Loucy (cell line): ENCODE measurements at regions not wholly inside any gene's neighbourhood (a gene's known extent, or its start where the extent isn't known, plus 50 kb on each side); places are given as distances from the start of the nearest gene placed in this dataset.

Experiments used
- H2AFZ ChIP-seq: fragments of 200-600 bp; sonication (generic); 2 replicates; pipeline ENCODE4 v1.6.0; 2016; ENCODE audit warnings: antibody characterized with exemption, mild to moderate bottlenecking, low read length, moderate library complexity
- H3F3A ChIP-seq: fragments of 200-600 bp; 2 replicates; pipeline ENCODE4 v1.6.0; 2016; ENCODE audit warnings: antibody characterized with exemption, low read depth, mild to moderate bottlenecking
- H3K27me3 ChIP-seq: fragments of 200-600 bp; sonication (generic); 2 replicates; pipeline ENCODE4 v1.6.1; 2014; ENCODE audit warnings: low read length, mild to moderate bottlenecking; ENCODE audit not compliant: insufficient read depth, poor library complexity, severe bottlenecking
- H3K36me3 ChIP-seq: fragments of 200-600 bp; sonication (generic); 2 replicates; pipeline ENCODE4 v1.6.1; 2016; ENCODE audit warnings: low read length; ENCODE audit not compliant: insufficient read depth
- H3K4me1 ChIP-seq: fragments of 200-600 bp; sonication (generic); 2 replicates; pipeline ENCODE4 v1.5.1; 2014; ENCODE audit warnings: low read length, mild to moderate bottlenecking; ENCODE audit not compliant: insufficient read depth, poor library complexity, severe bottlenecking
- H3K4me2 ChIP-seq: fragments of 200-600 bp; sonication (generic); 2 replicates; pipeline ENCODE4 v1.6.0; 2014; ENCODE audit warnings: antibody characterized with exemption, low read length, low read depth, mild to moderate bottlenecking; ENCODE audit not compliant: poor library complexity, severe bottlenecking
- H3K4me3 ChIP-seq: fragments of 200-600 bp; sonication (generic); 2 replicates; pipeline ENCODE4 v1.5.1; 2014; ENCODE audit warnings: low read length, mild to moderate bottlenecking, mixed read lengths; ENCODE audit not compliant: poor library complexity, severe bottlenecking
- H3K79me2 ChIP-seq: fragments of 200-600 bp; sonication (generic); 2 replicates; pipeline ENCODE4 v1.6.1; 2014; ENCODE audit warnings: low read length; ENCODE audit not compliant: insufficient read depth
- H3K9ac ChIP-seq: fragments of 200-600 bp; sonication (generic); 2 replicates; pipeline ENCODE4 v1.6.0; 2014; ENCODE audit warnings: mild to moderate bottlenecking, low read depth, low read length, moderate library complexity; ENCODE audit not compliant: poor library complexity, severe bottlenecking
- H3K9me2 ChIP-seq: fragments of 200-600 bp; sonication (generic); replicated peaks from 2 replicates; pipeline ENCODE4 v1.6.1; 2016; ENCODE audit warnings: low read depth, low read length, mixed read lengths
- H3K9me3 ChIP-seq: fragments of 200-600 bp; sonication (generic); 2 replicates; pipeline ENCODE4 v1.6.1; 2014; ENCODE audit warnings: mild to moderate bottlenecking, antibody characterized with exemption, low read length, low read depth; ENCODE audit not compliant: insufficient read depth
- H4K20me1 ChIP-seq: fragments of 200-600 bp; sonication (generic); 2 replicates; pipeline ENCODE4 v1.6.0; 2014; ENCODE audit warnings: antibody characterized with exemption, low read length, mild to moderate bottlenecking; ENCODE audit not compliant: insufficient read depth, poor library complexity, severe bottlenecking
- EZH2phosphoT487 ChIP-seq: fragments of 200-600 bp; IDR thresholded peaks from 2 replicates; pipeline ENCODE4 v1.6.1; 2018; ENCODE audit warnings: antibody characterized with exemption, mild to moderate bottlenecking, moderate library complexity, borderline replicate concordance
- TF ChIP-seq, protein P1 (sequence below): fragments of 200-600 bp; sonication (generic); conservative IDR thresholded peaks from 2 replicates; pipeline ENCODE4 v1.5.1; 2014; ENCODE audit warnings: mild to moderate bottlenecking, antibody characterized with exemption, low read length

DNA sequence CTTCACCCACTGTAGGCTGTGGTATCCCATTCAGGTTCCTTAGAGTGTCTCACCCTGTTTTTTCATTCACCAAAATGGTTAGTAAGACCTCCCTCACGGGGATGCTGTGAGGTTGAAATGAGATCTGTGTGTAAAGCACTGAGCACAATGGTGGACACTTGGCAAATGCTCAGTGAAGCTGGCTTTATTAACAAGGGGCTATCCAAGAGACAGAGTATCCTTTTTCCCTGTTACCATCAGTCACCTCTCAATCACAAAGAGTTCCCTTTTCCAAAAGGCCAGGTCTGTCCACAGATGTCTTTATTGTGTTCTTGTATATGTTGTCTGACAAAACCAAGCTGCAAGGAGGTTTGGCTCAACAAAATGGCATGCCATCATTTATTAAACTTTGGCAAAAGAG is 138.9 kb upstream of the RARB start:
- no peaks in the 10 kb centered on the region for H3K9me3 ChIP-seq
- no peak overlapping the region for H3K9ac ChIP-seq
- H2AFZ ChIP-seq, result no peak overlapping the region
- H3K9me2 ChIP-seq, result no peaks in the 10 kb centered on the region
- no peaks in the 10 kb centered on the region for H3K27me3 ChIP-seq
- H3K79me2 ChIP-seq, result no peaks in the 10 kb centered on the region
- TF ChIP-seq, protein P1, sequence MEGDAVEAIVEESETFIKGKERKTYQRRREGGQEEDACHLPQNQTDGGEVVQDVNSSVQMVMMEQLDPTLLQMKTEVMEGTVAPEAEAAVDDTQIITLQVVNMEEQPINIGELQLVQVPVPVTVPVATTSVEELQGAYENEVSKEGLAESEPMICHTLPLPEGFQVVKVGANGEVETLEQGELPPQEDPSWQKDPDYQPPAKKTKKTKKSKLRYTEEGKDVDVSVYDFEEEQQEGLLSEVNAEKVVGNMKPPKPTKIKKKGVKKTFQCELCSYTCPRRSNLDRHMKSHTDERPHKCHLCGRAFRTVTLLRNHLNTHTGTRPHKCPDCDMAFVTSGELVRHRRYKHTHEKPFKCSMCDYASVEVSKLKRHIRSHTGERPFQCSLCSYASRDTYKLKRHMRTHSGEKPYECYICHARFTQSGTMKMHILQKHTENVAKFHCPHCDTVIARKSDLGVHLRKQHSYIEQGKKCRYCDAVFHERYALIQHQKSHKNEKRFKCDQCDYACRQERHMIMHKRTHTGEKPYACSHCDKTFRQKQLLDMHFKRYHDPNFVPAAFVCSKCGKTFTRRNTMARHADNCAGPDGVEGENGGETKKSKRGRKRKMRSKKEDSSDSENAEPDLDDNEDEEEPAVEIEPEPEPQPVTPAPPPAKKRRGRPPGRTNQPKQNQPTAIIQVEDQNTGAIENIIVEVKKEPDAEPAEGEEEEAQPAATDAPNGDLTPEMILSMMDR, result no peak
- TF ChIP-seq EZH2phosphoT487, result no peak
- H3K4me2 ChIP-seq, result no peak overlapping the region
- peaks cover 32% of the 10 kb centered on the region for H3K4me1 ChIP-seq
- H3K36me3 ChIP-seq, result no peaks in the 10 kb centered on the region
- no peaks in the 10 kb centered on the region for H4K20me1 ChIP-seq
- H3K4me3 ChIP-seq, result no peak overlapping the region
- H3F3A ChIP-seq, result no peaks in the 10 kb centered on the region

GRCh38 chr3:25289663-25290062 is 138.4 kb upstream of the RARB start:
- TF ChIP-seq, protein P1, result no peak
- no peak for TF ChIP-seq EZH2phosphoT487
- Histone ChIP-seq H3K4me2 (no peak overlapping the region), H3K4me3 (no peak overlapping the region), H4K20me1 (no peaks in the 10 kb centered on the region), H3K79me2 (no peaks in the 10 kb centered on the region), H2AFZ (no peak overlapping the region), H3K9me3 (no peaks in the 10 kb centered on the region), H3K4me1 (peaks cover 37% of the 10 kb centered on the region), H3F3A (no peaks in the 10 kb centered on the region), H3K9me2 (no peaks in the 10 kb centered on the region), H3K27me3 (no peaks in the 10 kb centered on the region), H3K9ac (no peak overlapping the region), H3K36me3 (no peaks in the 10 kb centered on the region)

DNA sequence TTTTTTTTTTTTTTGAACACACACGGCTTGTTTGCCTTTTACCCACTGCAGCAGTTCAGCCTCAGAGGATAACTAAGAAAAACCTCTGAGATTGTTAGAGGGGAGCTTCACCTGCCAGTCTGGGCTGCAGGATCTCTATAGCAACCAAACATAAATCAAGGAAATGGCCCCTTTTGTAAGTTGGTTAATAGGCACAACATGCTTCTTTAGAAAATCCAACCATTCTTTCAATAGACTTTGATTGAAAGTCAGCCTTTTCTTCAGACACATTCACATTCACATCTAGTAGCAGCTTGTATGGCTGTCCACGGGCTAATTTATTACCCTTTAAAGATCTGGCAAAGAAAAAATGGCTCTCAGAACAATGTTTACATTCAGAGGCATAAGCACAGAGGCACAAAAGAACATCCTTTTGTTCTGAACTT is 136.6 kb upstream of the RARB start:
- no peak for TF ChIP-seq EZH2phosphoT487
- TF ChIP-seq, protein P1, result no peak

More for the DNA sequence above, 136.6 kb upstream of the RARB start:
- peak overlapping the region; percentile 37 for H3K9ac ChIP-seq
- H3K9me3 ChIP-seq, result no peaks in the 10 kb centered on the region
- H3K4me1 ChIP-seq, result peaks cover 43% of the 10 kb centered on the region
- no peaks in the 10 kb centered on the region for H3K79me2 ChIP-seq
- peak overlapping the region; percentile 35 for H3K4me2 ChIP-seq
- H3K27me3 ChIP-seq, result no peaks in the 10 kb centered on the region
- H4K20me1 ChIP-seq, result no peaks in the 10 kb centered on the region
- H3F3A ChIP-seq, result no peaks in the 10 kb centered on the region
- H3K9me2 ChIP-seq, result no peaks in the 10 kb centered on the region
- no peak overlapping the region for H3K4me3 ChIP-seq
- H2AFZ ChIP-seq, result peak overlapping the region; percentile 39; the same call in 1 of the 2 replicates
- H3K36me3 ChIP-seq, result no peaks in the 10 kb centered on the region
